ENCODE measurements at regions not wholly inside any gene's neighbourhood (a gene's known extent, or its start where the extent isn't known, plus 50 kb on each side); places are given as distances from the start of the nearest gene placed in this dataset.

DNA sequence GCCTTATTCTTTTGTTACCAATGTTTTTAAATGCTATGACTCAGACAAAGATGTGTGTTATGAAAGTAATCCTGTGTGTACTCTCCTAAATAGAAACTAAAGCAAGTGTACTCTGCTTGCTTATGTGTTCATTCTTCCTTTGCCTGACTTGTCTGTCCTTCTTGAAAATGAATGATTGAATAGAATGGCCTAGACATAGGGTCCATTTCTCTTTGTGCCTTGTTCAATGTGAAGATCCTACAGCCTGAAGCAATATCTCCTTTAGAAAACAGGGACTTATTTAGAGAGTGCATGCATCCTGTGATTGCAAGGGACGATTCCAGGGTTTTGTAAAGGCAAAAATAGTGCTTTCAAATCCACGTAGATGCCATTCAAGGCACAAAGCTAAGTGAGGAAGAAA lies 343.6 kb upstream of the TACR3 start:
- DNase-seq (ENCODE audit: low spot score), result no peak
- H3K27ac Mint-ChIP-seq (ENCODE audit: unreplicated experiment), result no peak overlapping the region
- no peaks in the 10 kb centered on the region for H3K27me3 Mint-ChIP-seq (ENCODE audit: unreplicated experiment)
- H3K36me3 Mint-ChIP-seq (ENCODE audit: low read depth, unreplicated experiment), result no peaks in the 10 kb centered on the region
- no peak overlapping the region for H3K4me3 Mint-ChIP-seq (ENCODE audit: unreplicated experiment)
- no peak for TF ChIP-seq CTCF (IDR thresholded peaks at IDR 0.05; ENCODE audit: unreplicated experiment)
- peaks cover 3% of the 10 kb centered on the region for H3K4me1 Mint-ChIP-seq (ENCODE audit: unreplicated experiment)
- no peaks in the 10 kb centered on the region for H3K9me3 Mint-ChIP-seq (ENCODE audit: unreplicated experiment)

- H3K4me1 Mint-ChIP-seq (ENCODE audit: unreplicated experiment), result no peaks in the 10 kb centered on the region
- no peak overlapping the region for H3K27ac Mint-ChIP-seq (ENCODE audit: unreplicated experiment)
- H3K9me3 Mint-ChIP-seq (ENCODE audit: unreplicated experiment), result no peaks in the 10 kb centered on the region
- no peak overlapping the region for H3K4me3 Mint-ChIP-seq (ENCODE audit: unreplicated experiment)
- no peak for TF ChIP-seq CTCF (IDR thresholded peaks at IDR 0.05; ENCODE audit: unreplicated experiment)
- no peak for DNase-seq (ENCODE audit: low spot score)
- no peaks in the 10 kb centered on the region for H3K27me3 Mint-ChIP-seq (ENCODE audit: unreplicated experiment)
- no peaks in the 10 kb centered on the region for H3K36me3 Mint-ChIP-seq (ENCODE audit: low read depth, unreplicated experiment)
These were observed 324.6 kb upstream of the TACR3 start for GRCh38 chr4:104044369-104044768.

DNA sequence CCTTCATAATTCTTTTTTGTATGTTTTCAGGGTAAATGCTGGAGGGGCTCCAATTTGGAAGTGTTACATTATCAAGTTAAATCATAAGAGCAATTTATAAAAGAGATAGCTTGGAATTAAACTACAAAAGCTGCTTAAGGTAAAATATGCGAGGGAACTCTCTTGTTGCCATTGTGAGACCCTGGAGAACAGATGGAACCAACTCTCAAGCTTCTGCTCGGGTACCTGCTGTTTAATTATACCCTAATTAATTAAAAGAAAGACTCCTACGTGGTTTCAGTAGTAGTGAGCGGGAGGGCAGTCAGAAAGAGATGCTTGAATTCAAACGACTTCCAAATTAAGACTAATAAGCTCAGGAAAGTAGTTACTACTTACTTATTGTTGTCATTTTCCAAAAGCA lies 313.1 kb upstream of the TACR3 start:
- Mint-ChIP-seq H3K9me3 (ENCODE audit: unreplicated experiment) (no peaks in the 10 kb centered on the region), H3K4me1 (ENCODE audit: unreplicated experiment) (no peaks in the 10 kb centered on the region), H3K36me3 (ENCODE audit: low read depth, unreplicated experiment) (no peaks in the 10 kb centered on the region), H3K27me3 (ENCODE audit: unreplicated experiment) (no peaks in the 10 kb centered on the region), H3K4me3 (ENCODE audit: unreplicated experiment) (no peak overlapping the region), H3K27ac (ENCODE audit: unreplicated experiment) (no peak overlapping the region)
- TF ChIP-seq CTCF (IDR thresholded peaks at IDR 0.05; ENCODE audit: unreplicated experiment), result no peak
- DNase-seq (ENCODE audit: low spot score), result no peak

DNA sequence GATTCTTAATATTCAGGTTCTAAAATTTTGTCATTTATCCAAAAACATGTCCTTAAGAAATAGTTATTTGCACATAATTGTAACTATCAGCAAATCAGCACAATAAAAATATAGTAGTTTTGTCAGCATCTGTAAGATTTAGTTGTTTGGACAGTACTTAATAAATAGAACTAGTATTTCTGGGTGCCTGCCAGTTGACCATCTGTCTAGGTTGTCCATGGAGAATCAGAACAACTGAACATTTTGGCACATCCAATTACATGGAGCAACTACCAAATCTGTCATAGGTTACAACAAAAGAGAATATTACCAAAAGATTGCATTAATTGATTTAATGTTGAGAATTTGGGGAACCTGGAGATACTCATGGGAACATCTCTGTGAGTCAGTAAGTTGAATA lies 305.5 kb upstream of the TACR3 start:
- no peak for TF ChIP-seq CTCF (IDR thresholded peaks at IDR 0.05; ENCODE audit: unreplicated experiment)

DNA sequence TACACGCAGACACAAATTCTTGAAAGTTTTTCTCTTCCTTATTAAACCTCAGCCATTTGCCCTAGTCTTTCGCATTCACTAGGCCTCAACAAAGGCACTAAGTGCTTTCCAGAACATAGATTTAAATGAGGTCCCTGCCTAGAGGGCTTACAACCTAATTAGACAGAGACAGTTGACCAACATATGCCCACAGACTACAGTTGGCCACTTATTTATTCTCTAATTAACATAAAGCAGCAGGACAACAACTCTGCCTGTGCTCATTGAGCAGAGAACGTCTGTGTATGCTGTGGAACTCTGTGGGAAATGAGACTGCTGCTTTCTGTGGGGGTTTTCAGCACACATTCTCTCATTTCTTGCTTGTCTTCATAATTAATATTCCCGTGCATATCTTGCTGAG lies 303.0 kb upstream of the TACR3 start:
- no peaks in the 10 kb centered on the region for H3K36me3 Mint-ChIP-seq (ENCODE audit: low read depth, unreplicated experiment)
- no peaks in the 10 kb centered on the region for H3K9me3 Mint-ChIP-seq (ENCODE audit: unreplicated experiment)
- no peak overlapping the region for H3K27ac Mint-ChIP-seq (ENCODE audit: unreplicated experiment)
- no peaks in the 10 kb centered on the region for H3K4me1 Mint-ChIP-seq (ENCODE audit: unreplicated experiment)
- H3K4me3 Mint-ChIP-seq (ENCODE audit: unreplicated experiment), result no peak overlapping the region
- no peak for TF ChIP-seq CTCF (IDR thresholded peaks at IDR 0.05; ENCODE audit: unreplicated experiment)
- peaks cover 1% of the 10 kb centered on the region for H3K27me3 Mint-ChIP-seq (ENCODE audit: unreplicated experiment)
- no peak for DNase-seq (ENCODE audit: low spot score)

More for the DNA sequence above, 305.5 kb upstream of the TACR3 start:
- Mint-ChIP-seq H3K36me3 (ENCODE audit: low read depth, unreplicated experiment) (no peaks in the 10 kb centered on the region), H3K27ac (ENCODE audit: unreplicated experiment) (no peak overlapping the region), H3K4me3 (ENCODE audit: unreplicated experiment) (no peak overlapping the region), H3K27me3 (ENCODE audit: unreplicated experiment) (no peaks in the 10 kb centered on the region), H3K9me3 (ENCODE audit: unreplicated experiment) (no peaks in the 10 kb centered on the region), H3K4me1 (ENCODE audit: unreplicated experiment) (no peaks in the 10 kb centered on the region)
- DNase-seq (ENCODE audit: low spot score), result no peak

All from endothelial cell (in vitro differentiated cells).